SU-DHL-6 (cell line): ENCODE measurements at regions not wholly inside any gene's neighbourhood (a gene's known extent, or its start where the extent isn't known, plus 50 kb on each side); places are given as distances from the start of the nearest gene placed in this dataset.

Experiments
- H2AFZ ChIP-seq: fragments of 200-600 bp; sonication (generic); 2 replicates; pipeline ENCODE4 v1.6.1; 2014; ENCODE audit warnings: low read depth, mild to moderate bottlenecking, moderate library complexity, mixed read lengths, antibody characterized with exemption, low read length; ENCODE audit not compliant: severe bottlenecking
- H3F3A ChIP-seq: fragments of 200-600 bp; shearing (Covaris generic); 2 replicates; pipeline ENCODE4 v1.6.0; 2016; ENCODE audit warnings: antibody characterized with exemption, mild to moderate bottlenecking; ENCODE audit not compliant: insufficient read depth
- H3K27ac ChIP-seq: fragments of 200-600 bp; sonication (generic); 2 replicates; pipeline ENCODE4 v1.5.1; 2016; ENCODE audit warnings: low read depth, mild to moderate bottlenecking, low read length, moderate library complexity, mixed read lengths
- H3K27me3 ChIP-seq: fragments of 200-600 bp; sonication (generic), shearing (Covaris generic); 2 replicates; pipeline ENCODE4 v1.6.0; 2014; ENCODE audit warnings: mild to moderate bottlenecking, low read length
- H3K36me3 ChIP-seq: fragments of 200-600 bp; sonication (generic); 2 replicates; pipeline ENCODE4 v1.6.1; 2014; ENCODE audit warnings: mild to moderate bottlenecking, low read length, mixed read lengths
- H3K4me2 ChIP-seq: fragments of 300-600, 200-600 bp; shearing (Covaris generic), sonication (generic); 2 replicates; pipeline ENCODE4 v1.6.0; 2014; ENCODE audit warnings: low read length, low read depth, mild to moderate bottlenecking; ENCODE audit not compliant: poor library complexity, severe bottlenecking
- H3K4me3 ChIP-seq: fragments of 200-600 bp; sonication (generic); 2 replicates; pipeline ENCODE4 v1.5.1; 2014; ENCODE audit warnings: antibody characterized with exemption, low read length, mild to moderate bottlenecking, mixed read lengths; ENCODE audit not compliant: insufficient read depth, poor library complexity, severe bottlenecking
- H3K79me2 ChIP-seq: fragments of 200-600 bp; sonication (generic); 2 replicates; pipeline ENCODE4 v1.6.1; 2014; ENCODE audit warnings: mild to moderate bottlenecking, low read length, moderate library complexity; ENCODE audit not compliant: insufficient read depth
- H3K9ac ChIP-seq: fragments of 200-600 bp; sonication (generic); 2 replicates; pipeline ENCODE4 v1.7.0; 2014; ENCODE audit warnings: mild to moderate bottlenecking, low read length
- H3K9me2 ChIP-seq: fragments of 200-600 bp; sonication (generic); replicated peaks from 2 replicates; pipeline ENCODE4 v1.6.1; 2014; ENCODE audit warnings: low read length; ENCODE audit not compliant: insufficient read depth
- H3K9me3 ChIP-seq: fragments of 200-600 bp; sonication (generic); 2 replicates; pipeline ENCODE4 v1.6.1; 2014; ENCODE audit warnings: low read length, mixed read lengths; ENCODE audit not compliant: insufficient read depth
- H4K20me1 ChIP-seq: fragments of 200-600 bp; sonication (generic); 2 replicates; pipeline ENCODE4 v1.6.1; 2014; ENCODE audit warnings: low read depth, mild to moderate bottlenecking, antibody characterized with exemption, low read length, moderate library complexity, mixed read lengths
- EZH2phosphoT487 ChIP-seq: fragments of 200-600 bp; sonication (generic), shearing (Covaris generic); conservative IDR thresholded peaks from 2 replicates; pipeline ENCODE4 v1.6.1; 2018; ENCODE audit warnings: mild to moderate bottlenecking, antibody characterized with exemption, low read length, moderate library complexity, mixed read lengths
- TF ChIP-seq, protein P1 (sequence below): fragments of 200-600 bp; sonication (generic); IDR thresholded peaks from one replicate; pipeline ENCODE4 v1.5.1; 2017; ENCODE audit warnings: antibody characterized with exemption, mild to moderate bottlenecking, low read length, moderate library complexity; ENCODE audit not compliant: insufficient read depth, poor library complexity, severe bottlenecking

DNA sequence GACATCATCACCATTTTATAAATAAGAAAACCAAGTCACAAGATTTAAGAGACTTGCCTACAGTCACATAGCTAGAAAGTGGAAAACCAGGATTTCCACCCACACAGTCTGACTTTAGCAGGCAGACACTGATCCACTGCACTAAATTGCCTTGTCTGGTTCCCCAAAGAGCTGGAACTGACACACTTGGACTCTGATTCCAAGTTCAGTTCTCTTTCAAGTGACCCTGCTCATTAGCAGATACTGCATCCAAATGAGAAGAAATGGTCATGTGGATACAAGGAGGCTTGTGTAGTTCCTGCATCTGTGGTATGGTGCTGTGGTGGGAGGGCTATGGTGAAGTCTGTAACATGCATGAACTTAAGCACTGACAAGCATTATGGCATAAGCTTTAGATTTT, 180.1 kb upstream of the MKLN1 start:
- no peaks in the 10 kb centered on the region for H3K79me2 ChIP-seq
- H3K36me3 ChIP-seq, result no peaks in the 10 kb centered on the region
- no peak overlapping the region for H3K9ac ChIP-seq
- no peaks in the 10 kb centered on the region for H3F3A ChIP-seq
- no peaks in the 10 kb centered on the region for H3K9me3 ChIP-seq
- no peaks in the 10 kb centered on the region for H3K9me2 ChIP-seq
- no peaks in the 10 kb centered on the region for H4K20me1 ChIP-seq
- H3K27me3 ChIP-seq, result no peaks in the 10 kb centered on the region
- no peak overlapping the region for H2AFZ ChIP-seq
- H3K4me3 ChIP-seq, result no peak overlapping the region
- no peak for TF ChIP-seq EZH2phosphoT487
- TF ChIP-seq, protein P1, sequence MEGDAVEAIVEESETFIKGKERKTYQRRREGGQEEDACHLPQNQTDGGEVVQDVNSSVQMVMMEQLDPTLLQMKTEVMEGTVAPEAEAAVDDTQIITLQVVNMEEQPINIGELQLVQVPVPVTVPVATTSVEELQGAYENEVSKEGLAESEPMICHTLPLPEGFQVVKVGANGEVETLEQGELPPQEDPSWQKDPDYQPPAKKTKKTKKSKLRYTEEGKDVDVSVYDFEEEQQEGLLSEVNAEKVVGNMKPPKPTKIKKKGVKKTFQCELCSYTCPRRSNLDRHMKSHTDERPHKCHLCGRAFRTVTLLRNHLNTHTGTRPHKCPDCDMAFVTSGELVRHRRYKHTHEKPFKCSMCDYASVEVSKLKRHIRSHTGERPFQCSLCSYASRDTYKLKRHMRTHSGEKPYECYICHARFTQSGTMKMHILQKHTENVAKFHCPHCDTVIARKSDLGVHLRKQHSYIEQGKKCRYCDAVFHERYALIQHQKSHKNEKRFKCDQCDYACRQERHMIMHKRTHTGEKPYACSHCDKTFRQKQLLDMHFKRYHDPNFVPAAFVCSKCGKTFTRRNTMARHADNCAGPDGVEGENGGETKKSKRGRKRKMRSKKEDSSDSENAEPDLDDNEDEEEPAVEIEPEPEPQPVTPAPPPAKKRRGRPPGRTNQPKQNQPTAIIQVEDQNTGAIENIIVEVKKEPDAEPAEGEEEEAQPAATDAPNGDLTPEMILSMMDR, result no peak
- no peak overlapping the region for H3K27ac ChIP-seq
- H3K4me2 ChIP-seq, result no peak overlapping the region

DNA sequence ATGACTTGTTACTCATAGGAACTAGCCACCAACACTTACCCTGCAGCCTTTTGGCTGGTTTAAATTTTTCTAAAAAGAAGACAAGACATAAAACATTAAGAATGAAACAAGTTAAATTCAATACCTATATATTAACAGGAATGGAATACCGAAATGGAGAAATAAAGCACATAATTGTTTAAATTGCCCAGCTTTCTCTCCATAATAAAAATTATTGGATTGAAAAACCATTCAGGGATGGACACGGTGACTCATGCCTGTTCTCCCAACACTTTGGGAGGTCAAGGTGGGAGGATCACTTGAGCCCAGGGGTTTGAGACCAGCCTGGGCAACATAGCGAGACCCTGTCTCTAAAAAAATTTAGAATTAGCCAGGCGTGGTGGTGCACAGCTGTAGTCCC, 179.4 kb upstream of the MKLN1 start:
- no peaks in the 10 kb centered on the region for H3K27me3 ChIP-seq
- no peak overlapping the region for H3K4me2 ChIP-seq
- no peak overlapping the region for H3K4me3 ChIP-seq
- no peak for TF ChIP-seq EZH2phosphoT487
- TF ChIP-seq, protein P1, result no peak
- no peak overlapping the region for H3K27ac ChIP-seq
- no peaks in the 10 kb centered on the region for H3F3A ChIP-seq
- H3K79me2 ChIP-seq, result no peaks in the 10 kb centered on the region
- H3K9me3 ChIP-seq, result no peaks in the 10 kb centered on the region
- H2AFZ ChIP-seq, result no peak overlapping the region
- no peak overlapping the region for H3K9ac ChIP-seq
- H3K36me3 ChIP-seq, result no peaks in the 10 kb centered on the region
- H4K20me1 ChIP-seq, result no peaks in the 10 kb centered on the region
- H3K9me2 ChIP-seq, result no peaks in the 10 kb centered on the region

DNA sequence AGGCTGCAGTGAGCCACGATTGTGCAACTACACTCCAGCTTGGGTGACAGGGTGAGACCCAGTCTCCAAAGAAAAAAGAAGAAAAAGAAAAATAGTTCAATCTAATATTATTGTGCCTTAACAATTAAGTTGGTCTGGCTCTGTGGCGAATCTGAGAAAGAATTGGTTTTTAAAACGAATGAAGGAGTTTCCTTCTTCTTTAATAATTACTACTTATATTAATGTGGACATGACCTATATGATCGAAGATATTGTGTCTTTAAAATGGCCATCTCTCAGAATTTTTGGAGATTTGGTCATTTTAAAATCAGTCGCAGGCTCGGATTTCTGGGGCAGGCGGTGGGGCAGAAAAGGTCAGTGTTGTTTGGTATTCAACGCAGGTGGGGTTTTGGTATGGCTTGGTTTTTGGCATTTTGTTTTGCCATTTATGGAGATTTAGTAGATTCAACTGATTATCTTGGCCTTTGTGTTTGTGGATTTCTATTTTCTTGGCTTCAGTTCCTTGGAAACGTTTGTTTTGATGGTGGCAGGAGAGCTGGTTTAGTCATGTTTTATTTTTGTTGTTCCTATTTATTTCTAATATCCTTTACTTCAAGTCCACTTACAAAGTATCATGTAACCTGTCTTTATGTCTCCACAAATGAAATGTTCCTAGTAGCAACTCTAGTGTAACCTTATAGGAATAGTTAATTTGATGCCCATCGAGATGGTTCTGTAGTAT, 178.8 kb upstream of the MKLN1 start:
- Histone ChIP-seq H3K4me3 (no peak overlapping the region), H3K9me2 (no peaks in the 10 kb centered on the region), H3K36me3 (no peaks in the 10 kb centered on the region), H2AFZ (no peak overlapping the region), H3K9me3 (no peaks in the 10 kb centered on the region), H4K20me1 (no peaks in the 10 kb centered on the region), H3F3A (no peaks in the 10 kb centered on the region), H3K9ac (no peak overlapping the region), H3K27me3 (no peaks in the 10 kb centered on the region), H3K4me2 (no peak overlapping the region), H3K27ac (no peak overlapping the region), H3K79me2 (no peaks in the 10 kb centered on the region)
- TF ChIP-seq, protein P1, result no peak
- TF ChIP-seq EZH2phosphoT487, result no peak

DNA sequence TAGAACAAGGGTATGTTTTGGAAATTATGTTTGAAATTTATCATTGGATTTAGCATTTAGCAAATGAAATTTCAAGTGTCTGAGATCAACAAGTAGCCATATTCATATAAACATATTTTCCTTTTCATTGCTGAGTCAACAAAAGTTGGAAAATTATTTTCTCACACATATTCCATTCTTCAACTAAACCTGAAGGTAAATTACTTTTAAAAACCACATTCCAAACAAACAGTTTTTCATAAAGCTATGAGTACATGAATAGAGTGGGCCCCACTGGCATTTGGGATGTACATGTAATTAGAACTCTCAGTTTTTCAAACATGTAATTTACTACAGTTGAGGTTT, 178.3 kb upstream of the MKLN1 start:
- no peaks in the 10 kb centered on the region for H4K20me1 ChIP-seq
- H3K9ac ChIP-seq, result no peak overlapping the region
- no peaks in the 10 kb centered on the region for H3K9me2 ChIP-seq
- H3K9me3 ChIP-seq, result no peaks in the 10 kb centered on the region
- H3K27ac ChIP-seq, result no peak overlapping the region
- H3K4me3 ChIP-seq, result no peak overlapping the region
- no peaks in the 10 kb centered on the region for H3K79me2 ChIP-seq
- TF ChIP-seq, protein P1, result no peak
- TF ChIP-seq EZH2phosphoT487, result no peak
- no peaks in the 10 kb centered on the region for H3F3A ChIP-seq
- no peaks in the 10 kb centered on the region for H3K27me3 ChIP-seq
- no peak overlapping the region for H2AFZ ChIP-seq
- no peaks in the 10 kb centered on the region for H3K36me3 ChIP-seq
- H3K4me2 ChIP-seq, result no peak overlapping the region
